NK-92 treated with Interleukin-12 subunit alpha and Interleukin-12 subunit beta, amount 100 ng/mL, for 24 hours (cell line): ENCODE measurements at regions not wholly inside any gene's neighbourhood (a gene's known extent, or its start where the extent isn't known, plus 50 kb on each side); places are given as distances from the start of the nearest gene placed in this dataset.
"Not testable (repeated sequence)": the region's sequence is repeated elsewhere in the genome, so short reads cannot be mapped to it uniquely, and the experiment has no call there.

Source experiments
- DNase-seq: peaks from one replicate; lab custom pipeline; 2025; lab: John Stamatoyannopoulos, UW

- no peak for DNase-seq
Observed at GRCh38 chr7:118418433-118418832, 193.9 kb downstream of the ANKRD7 start.

- DNase-seq, result no peak
Observed at GRCh38 chr7:118420888-118421287, 196.4 kb downstream of the ANKRD7 start.

GRCh38 chr7:118429141-118429540 is 204.6 kb downstream of the ANKRD7 start:
- no peak for DNase-seq

- DNase-seq, result no peak
Observed at GRCh38 chr7:118436663-118437062, 212.2 kb downstream of the ANKRD7 start.

GRCh38 chr7:118449030-118449429 is 224.5 kb downstream of the ANKRD7 start:
- not testable (repeated sequence) for DNase-seq

- DNase-seq, result no peak
Observed at GRCh38 chr7:118449797-118450567, 225.5 kb downstream of the ANKRD7 start.

GRCh38 chr7:118452128-118452527 is 227.6 kb downstream of the ANKRD7 start:
- DNase-seq, result no peak

GRCh38 chr7:118467381-118467780 is 242.9 kb downstream of the ANKRD7 start:
- no peak for DNase-seq

- no peak for DNase-seq
Observed at GRCh38 chr7:118472581-118472980, 248.1 kb downstream of the ANKRD7 start.

- no peak for DNase-seq
Observed at GRCh38 chr7:118473271-118473670, 248.8 kb downstream of the ANKRD7 start.

GRCh38 chr7:118476036-118476435 is 251.5 kb downstream of the ANKRD7 start:
- no peak for DNase-seq

- no peak for DNase-seq
Observed at GRCh38 chr7:118477036-118477435, 252.5 kb downstream of the ANKRD7 start.

GRCh38 chr7:118478236-118478635 is 253.7 kb downstream of the ANKRD7 start:
- no peak for DNase-seq

GRCh38 chr7:118478931-118479330 is 254.4 kb downstream of the ANKRD7 start:
- no peak for DNase-seq

- DNase-seq, result no peak
Observed at GRCh38 chr7:118492466-118492865, 268.0 kb downstream of the ANKRD7 start.

GRCh38 chr7:118496138-118496644 is 271.7 kb downstream of the ANKRD7 start:
- DNase-seq, result no peak

- no peak for DNase-seq
Observed at GRCh38 chr7:118502235-118502634, 277.7 kb downstream of the ANKRD7 start.

GRCh38 chr7:118511146-118511545 is 286.6 kb downstream of the ANKRD7 start:
- DNase-seq, result no peak

GRCh38 chr7:118517275-118517674 is 292.8 kb downstream of the ANKRD7 start:
- DNase-seq, result no peak

GRCh38 chr7:118525020-118525419 is 300.5 kb downstream of the ANKRD7 start:
- no peak for DNase-seq

GRCh38 chr7:118531566-118531965 is 307.1 kb downstream of the ANKRD7 start:
- DNase-seq, result no peak

GRCh38 chr7:118559207-118559606 is 334.7 kb downstream of the ANKRD7 start:
- no peak for DNase-seq

- DNase-seq, result no peak
Observed at GRCh38 chr7:118563311-118563710, 338.8 kb downstream of the ANKRD7 start.

GRCh38 chr7:118572604-118573003 is 348.1 kb downstream of the ANKRD7 start:
- DNase-seq, result no peak
